IPS DF 6.9 (cell line): ENCODE measurements at regions not wholly inside any gene's neighbourhood (a gene's known extent, or its start where the extent isn't known, plus 50 kb on each side); places are given as distances from the start of the nearest gene placed in this dataset.

ENCODE experiments used
- DNase-seq: peaks from one replicate; pipeline ENCODE4 v3.0.0-alpha.2; 2013; ENCODE audit warnings: low read depth, low spot score
- H3K27ac ChIP-seq: one replicate; pipeline ENCODE4 v1.5.1; 2013; ENCODE audit warnings: low read length, control low read depth
- H3K27me3 ChIP-seq: 2 replicates; pipeline ENCODE4 v1.6.1; 2013; ENCODE audit warnings: mild to moderate bottlenecking, low read length; ENCODE audit not compliant: control insufficient read depth, insufficient read depth
- H3K36me3 ChIP-seq: 2 replicates; pipeline ENCODE4 v1.6.1; 2013; ENCODE audit warnings: low read length; ENCODE audit not compliant: control insufficient read depth, insufficient read depth
- H3K4me1 ChIP-seq: 2 replicates; pipeline ENCODE4 v1.6.1; 2013; ENCODE audit warnings: low read length; ENCODE audit not compliant: control insufficient read depth, insufficient read depth
- H3K4me3 ChIP-seq: 2 replicates; pipeline ENCODE4 v1.5.1; 2013; ENCODE audit warnings: mild to moderate bottlenecking, low read length
- H3K9me3 ChIP-seq: 2 replicates; pipeline ENCODE4 v1.6.1; 2013; ENCODE audit warnings: low read length, inconsistent platforms; ENCODE audit not compliant: control insufficient read depth, insufficient read depth
- WGBS: extraction: QIAGEN DNeasy Blood & Tissue Kit; methylation state at CpG from one replicate; pipeline ENCODE4 v1.1.7; 2013; ENCODE audit warnings: mixed read lengths, missing lambda C conversion rate; ENCODE audit not compliant: insufficient read length, insufficient coverage; 5-methylcytosine and 5-hydroxymethylcytosine counted together

DNA sequence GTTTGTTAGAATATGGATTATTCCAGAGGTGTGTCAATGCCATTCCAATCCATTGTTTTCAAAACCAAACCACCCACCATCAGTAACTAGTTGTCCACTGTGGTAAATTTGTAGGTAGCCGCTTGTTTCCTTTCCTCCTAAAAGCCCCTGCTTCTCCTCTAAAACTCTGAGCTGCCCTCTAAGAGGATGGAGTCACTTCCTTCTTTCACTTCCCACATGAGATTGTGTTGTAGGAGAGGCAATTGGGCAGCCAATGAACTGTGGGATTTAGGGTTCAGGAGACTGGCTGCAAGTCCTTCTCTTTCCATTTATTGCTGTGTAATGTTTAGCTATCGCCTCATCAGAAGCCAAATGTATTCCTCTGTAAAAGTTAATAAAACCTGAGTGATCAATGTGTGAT lies 49.9 kb upstream of the RFXAP start:
- Histone ChIP-seq H3K9me3 (no peaks in the 10 kb centered on the region), H3K27me3 (no peaks in the 10 kb centered on the region), H3K36me3 (no peaks in the 10 kb centered on the region), H3K4me1 (0 out of 2 replicates have a peak, but pooled peaks cover 2% of the 10 kb centered on the region), H3K27ac (no peak overlapping the region), H3K4me3 (no peak overlapping the region)
- WGBS = no CpG with 5 or more reads among the region's 2 CpGs
- no peak for DNase-seq
